ENCODE measurements at regions not wholly inside any gene's neighbourhood (a gene's known extent, or its start where the extent isn't known, plus 50 kb on each side); places are given as distances from the start of the nearest gene placed in this dataset.
"Not testable (repeated sequence)": the region's sequence is repeated elsewhere in the genome, so short reads cannot be mapped to it uniquely, and the experiment has no call there.

GRCh38 chr1:113293256-113293626 lies 97.1 kb upstream of the MAGI3 start:
- DNase-seq (ENCODE audit: low read depth) = no peak
- no peak for TF ChIP-seq CTCF (IDR thresholded peaks at IDR 0.05; ENCODE audit: insufficient read depth, low read length, poor library complexity, severe bottlenecking)
- H3K36me3 ChIP-seq (ENCODE audit: control insufficient read depth, insufficient read depth, low read length) = no peaks in the 10 kb centered on the region
- H3K4me3 ChIP-seq (ENCODE audit: low read depth, low read length) = no peak overlapping the region
- H3K27me3 ChIP-seq (ENCODE audit: control insufficient read depth, insufficient read depth, low read length) = peaks cover 2% of the 10 kb centered on the region

GRCh38 chr1:113297749-113298148 lies 92.6 kb upstream of the MAGI3 start:
- Histone ChIP-seq H3K27me3 (ENCODE audit: control insufficient read depth, insufficient read depth, low read length) (no peaks in the 10 kb centered on the region), H3K4me3 (ENCODE audit: low read depth, low read length) (no peak overlapping the region), H3K36me3 (ENCODE audit: control insufficient read depth, insufficient read depth, low read length) (no peaks in the 10 kb centered on the region)
- TF ChIP-seq CTCF (IDR thresholded peaks at IDR 0.05; ENCODE audit: insufficient read depth, low read length, poor library complexity, severe bottlenecking) = no peak
- DNase-seq (ENCODE audit: low read depth) = no peak

- Histone ChIP-seq H3K27me3 (ENCODE audit: control insufficient read depth, insufficient read depth, low read length) (no peaks in the 10 kb centered on the region), H3K4me3 (ENCODE audit: low read depth, low read length) (no peak overlapping the region), H3K36me3 (ENCODE audit: control insufficient read depth, insufficient read depth, low read length) (no peaks in the 10 kb centered on the region)
- no peak for TF ChIP-seq CTCF (IDR thresholded peaks at IDR 0.05; ENCODE audit: insufficient read depth, low read length, poor library complexity, severe bottlenecking)
- no peak for DNase-seq (ENCODE audit: low read depth)
Observed at GRCh38 chr1:113298941-113299340, 91.4 kb upstream of the MAGI3 start.

- H3K4me3 ChIP-seq (ENCODE audit: low read depth, low read length) = no peak overlapping the region
- DNase-seq (ENCODE audit: low read depth) = no peak
- no peaks in the 10 kb centered on the region for H3K36me3 ChIP-seq (ENCODE audit: control insufficient read depth, insufficient read depth, low read length)
- no peak for TF ChIP-seq CTCF (IDR thresholded peaks at IDR 0.05; ENCODE audit: insufficient read depth, low read length, poor library complexity, severe bottlenecking)
- H3K27me3 ChIP-seq (ENCODE audit: control insufficient read depth, insufficient read depth, low read length) = no peaks in the 10 kb centered on the region
Observed at GRCh38 chr1:113302636-113303035, 87.7 kb upstream of the MAGI3 start.

GRCh38 chr1:113303267-113303666 lies 87.0 kb upstream of the MAGI3 start:
- TF ChIP-seq CTCF (IDR thresholded peaks at IDR 0.05; ENCODE audit: insufficient read depth, low read length, poor library complexity, severe bottlenecking) = no peak

GRCh38 chr1:113305029-113305428 lies 85.3 kb upstream of the MAGI3 start:
- H3K27me3 ChIP-seq (ENCODE audit: control insufficient read depth, insufficient read depth, low read length); DNase-seq (ENCODE audit: low read depth); H3K36me3 ChIP-seq (ENCODE audit: control insufficient read depth, insufficient read depth, low read length); H3K4me3 ChIP-seq (ENCODE audit: low read depth, low read length): not testable (repeated sequence)

More at GRCh38 chr1:113303267-113303666, 87.0 kb upstream of the MAGI3 start:
- no peak overlapping the region for H3K4me3 ChIP-seq (ENCODE audit: low read depth, low read length)
- no peaks in the 10 kb centered on the region for H3K36me3 ChIP-seq (ENCODE audit: control insufficient read depth, insufficient read depth, low read length)
- no peaks in the 10 kb centered on the region for H3K27me3 ChIP-seq (ENCODE audit: control insufficient read depth, insufficient read depth, low read length)
- DNase-seq (ENCODE audit: low read depth) = no peak
